Right atrium auricular region (tissue), 2 donors: ENCODE measurements at regions not wholly inside any gene's neighbourhood (a gene's known extent, or its start where the extent isn't known, plus 50 kb on each side); places are given as distances from the start of the nearest gene placed in this dataset.

Experiments used
- DNase-seq: peaks from one replicate; pipeline ENCODE4 v3.0.0-alpha.2; 2019; ENCODE audit warnings: low spot score
- H3K27ac ChIP-seq, 2 donors: fragments of 200-600 bp; sonication (generic); 1 replicate in 1 of 2; 2 replicates in 1 of 2; pipeline ENCODE4 v1.5.1; 2016 to 2019
- H3K27me3 ChIP-seq, 2 donors: fragments of 200-600 bp; sonication (generic); one replicate each; pipeline versions ENCODE4 v1.5.1 to v1.6.0; 2017 to 2019
- H3K36me3 ChIP-seq: fragments of 200-600 bp; sonication (generic); one replicate; pipeline ENCODE4 v1.5.1; 2016
- H3K4me1 ChIP-seq, 2 donors: fragments of 200-600 bp; sonication (generic); one replicate each; pipeline versions ENCODE4 v1.5.1 to v1.6.0; 2017 to 2019
- H3K4me3 ChIP-seq, 2 donors: fragments of 200-600 bp; sonication (generic); 1 replicate in 1 of 2; 2 replicates in 1 of 2; pipeline ENCODE4 v1.5.1; 2017 to 2019; ENCODE audit warnings: mild to moderate bottlenecking in 1 of 2, moderate library complexity in 1 of 2
- H3K9me3 ChIP-seq, 2 donors: fragments of 200-600 bp; sonication (generic); one replicate each; pipeline ENCODE4 v1.5.1; 2019
- TF ChIP-seq, protein P1 (sequence below), 2 donors: fragments of 200-600 bp; sonication (generic); IDR thresholded peaks; one replicate each; pipeline ENCODE4 v1.5.1; 2019; ENCODE audit warnings: antibody characterized with exemption in 2 of 2

DNA sequence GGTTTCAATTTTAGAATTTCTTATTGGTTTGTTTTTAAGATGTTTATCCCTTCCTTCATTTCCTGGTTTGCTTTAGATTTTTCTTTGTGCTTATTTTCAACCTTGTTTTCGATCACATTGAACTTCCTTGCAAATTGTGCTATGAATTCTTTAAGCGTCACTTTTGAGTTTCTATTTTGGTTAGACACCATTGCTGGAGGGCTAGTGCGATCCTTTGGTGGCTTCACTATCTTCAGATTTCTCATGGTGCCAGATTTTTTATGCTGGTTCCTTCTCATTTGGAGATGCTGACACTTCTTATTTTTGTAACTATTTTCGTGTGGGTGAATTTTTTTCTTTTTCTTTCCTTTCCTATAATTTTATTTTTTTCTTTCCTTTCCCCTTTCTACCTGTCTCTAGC, 227.2 kb upstream of the HDX start:
- TF ChIP-seq, protein P1, sequence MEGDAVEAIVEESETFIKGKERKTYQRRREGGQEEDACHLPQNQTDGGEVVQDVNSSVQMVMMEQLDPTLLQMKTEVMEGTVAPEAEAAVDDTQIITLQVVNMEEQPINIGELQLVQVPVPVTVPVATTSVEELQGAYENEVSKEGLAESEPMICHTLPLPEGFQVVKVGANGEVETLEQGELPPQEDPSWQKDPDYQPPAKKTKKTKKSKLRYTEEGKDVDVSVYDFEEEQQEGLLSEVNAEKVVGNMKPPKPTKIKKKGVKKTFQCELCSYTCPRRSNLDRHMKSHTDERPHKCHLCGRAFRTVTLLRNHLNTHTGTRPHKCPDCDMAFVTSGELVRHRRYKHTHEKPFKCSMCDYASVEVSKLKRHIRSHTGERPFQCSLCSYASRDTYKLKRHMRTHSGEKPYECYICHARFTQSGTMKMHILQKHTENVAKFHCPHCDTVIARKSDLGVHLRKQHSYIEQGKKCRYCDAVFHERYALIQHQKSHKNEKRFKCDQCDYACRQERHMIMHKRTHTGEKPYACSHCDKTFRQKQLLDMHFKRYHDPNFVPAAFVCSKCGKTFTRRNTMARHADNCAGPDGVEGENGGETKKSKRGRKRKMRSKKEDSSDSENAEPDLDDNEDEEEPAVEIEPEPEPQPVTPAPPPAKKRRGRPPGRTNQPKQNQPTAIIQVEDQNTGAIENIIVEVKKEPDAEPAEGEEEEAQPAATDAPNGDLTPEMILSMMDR (IDR thresholded peaks at IDR 0.05), result no peak
- Histone ChIP-seq H3K9me3 (no peaks in the 10 kb centered on the region), H3K27ac (no peak overlapping the region), H3K4me1 (no peaks in the 10 kb centered on the region), H3K27me3 (no peaks in the 10 kb centered on the region), H3K36me3 (no peaks in the 10 kb centered on the region), H3K4me3 (no peak overlapping the region)
- DNase-seq, result no peak

DNA sequence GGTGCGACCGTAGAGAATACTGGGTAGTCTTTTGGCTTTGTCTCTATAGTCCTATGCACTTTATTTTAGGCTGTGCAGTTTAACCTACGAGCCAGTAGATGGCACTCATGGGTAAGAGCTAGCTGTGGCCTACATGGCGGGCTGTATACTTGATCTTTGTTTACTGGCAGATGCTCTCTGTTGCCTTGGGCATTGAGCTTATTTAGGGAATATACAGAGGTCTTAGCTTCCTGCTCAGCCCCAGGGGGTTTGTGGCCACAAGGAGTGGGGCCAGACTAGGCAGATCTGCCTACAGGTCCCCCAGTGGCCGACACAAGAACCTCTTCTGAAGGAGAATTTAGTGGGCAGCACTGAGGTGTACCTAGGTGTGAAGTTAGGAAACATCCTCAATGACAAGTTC, 227.6 kb upstream of the HDX start:
- Histone ChIP-seq H3K36me3 (no peaks in the 10 kb centered on the region), H3K9me3 (no peaks in the 10 kb centered on the region), H3K27ac (no peak overlapping the region), H3K4me3 (no peak overlapping the region), H3K4me1 (no peaks in the 10 kb centered on the region), H3K27me3 (no peaks in the 10 kb centered on the region)
- TF ChIP-seq, protein P1 (IDR thresholded peaks at IDR 0.05), result peak; percentile 60 to 83
- DNase-seq, result no peak

DNA sequence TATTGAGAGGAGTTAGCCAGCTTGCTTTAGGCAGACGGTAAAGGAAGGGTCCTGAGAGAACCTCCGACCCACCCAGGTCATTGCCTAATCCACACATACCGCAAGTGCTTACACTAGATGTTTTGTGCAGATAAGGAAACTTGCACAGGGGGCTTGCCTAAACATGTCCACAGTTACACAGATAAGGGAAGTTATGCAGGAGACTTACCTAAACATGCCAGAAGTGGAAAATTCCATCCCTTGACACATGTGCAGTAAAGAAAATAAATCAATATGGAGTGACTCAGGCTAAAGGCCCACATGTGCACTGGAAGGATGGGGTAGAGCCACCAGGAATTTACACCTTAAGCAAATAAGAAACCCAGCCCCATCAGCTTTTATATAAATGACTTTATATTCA, 232.8 kb upstream of the HDX start:
- no peak overlapping the region for H3K4me3 ChIP-seq
- H3K36me3 ChIP-seq, result no peaks in the 10 kb centered on the region
- no peaks in the 10 kb centered on the region for H3K4me1 ChIP-seq
- no peaks in the 10 kb centered on the region for H3K27me3 ChIP-seq
- TF ChIP-seq, protein P1 (IDR thresholded peaks at IDR 0.05), result no peak
- H3K9me3 ChIP-seq, result no peaks in the 10 kb centered on the region
- H3K27ac ChIP-seq, result no peak overlapping the region
- no peak for DNase-seq

DNA sequence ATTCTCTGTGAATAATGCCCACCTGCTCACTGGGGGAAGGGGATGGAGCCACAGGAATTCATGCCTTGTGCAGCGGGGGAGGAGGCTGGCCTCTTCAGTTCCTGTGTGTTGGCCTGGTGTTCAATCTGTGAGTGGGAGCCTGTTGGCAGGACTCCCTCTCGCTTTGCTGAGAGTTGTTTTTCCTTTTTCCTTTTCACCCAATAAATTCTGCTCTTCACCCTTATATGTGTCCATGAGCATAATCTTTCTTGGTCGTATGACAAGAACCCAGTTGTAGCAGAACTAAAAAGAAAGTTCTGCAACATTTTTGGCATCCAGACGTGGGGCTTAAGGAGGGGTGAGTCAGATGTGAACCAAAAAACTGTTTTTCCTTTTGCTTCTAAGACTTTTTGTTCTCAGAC, 235.2 kb upstream of the HDX start:
- no peaks in the 10 kb centered on the region for H3K4me1 ChIP-seq
- no peaks in the 10 kb centered on the region for H3K36me3 ChIP-seq
- H3K27ac ChIP-seq, result peak overlapping the region in 1 of 2 donors; percentile 29
- no peaks in the 10 kb centered on the region for H3K9me3 ChIP-seq
- H3K4me3 ChIP-seq, result no peak overlapping the region
- no peak for DNase-seq
- no peaks in the 10 kb centered on the region for H3K27me3 ChIP-seq
- TF ChIP-seq, protein P1 (IDR thresholded peaks at IDR 0.05), result no peak

DNA sequence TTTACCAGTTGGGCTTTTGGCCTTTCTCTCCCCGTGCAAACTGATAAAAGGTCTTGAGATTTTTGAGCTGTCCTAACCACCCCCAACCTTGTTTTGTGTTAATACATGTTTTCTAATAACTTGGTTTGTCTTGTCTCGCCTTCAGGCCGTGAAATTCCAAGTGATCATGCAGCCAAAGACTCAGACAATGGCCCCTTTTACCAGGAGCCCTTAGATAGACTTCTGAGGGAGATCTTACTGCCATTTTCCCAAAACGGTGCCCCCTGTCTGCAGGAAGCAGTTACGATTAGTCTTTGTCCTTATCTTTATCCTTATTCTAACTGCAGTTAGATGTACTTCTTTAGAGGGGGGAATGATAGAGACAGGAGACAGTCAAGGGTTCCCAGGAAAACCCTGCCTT, 245.3 kb upstream of the HDX start:
- no peaks in the 10 kb centered on the region for H3K36me3 ChIP-seq

More for the DNA sequence above, 245.3 kb upstream of the HDX start:
- no peak for DNase-seq
- H3K27ac ChIP-seq, result no peak overlapping the region
- H3K4me3 ChIP-seq, result no peak overlapping the region
- H3K9me3 ChIP-seq, result no peaks in the 10 kb centered on the region
- H3K4me1 ChIP-seq, result no peaks in the 10 kb centered on the region
- TF ChIP-seq, protein P1 (IDR thresholded peaks at IDR 0.05), result no peak
- H3K27me3 ChIP-seq, result no peaks in the 10 kb centered on the region
